Neutrophil (primary cell): ENCODE measurements at regions not wholly inside any gene's neighbourhood (a gene's known extent, or its start where the extent isn't known, plus 50 kb on each side); places are given as distances from the start of the nearest gene placed in this dataset.

Source experiments
- H3K27ac ChIP-seq: fragments of 200-600 bp; sonication (generic); 2 replicates; pipeline ENCODE4 v1.5.1; 2016; ENCODE audit warnings: mild to moderate bottlenecking, moderate library complexity
- H3K27me3 ChIP-seq: fragments of 200-600 bp; sonication (generic); 2 replicates; pipeline ENCODE4 v1.6.0; 2016; ENCODE audit warnings: mild to moderate bottlenecking
- H3K36me3 ChIP-seq: fragments of 200-600 bp; sonication (generic); 2 replicates; pipeline ENCODE4 v1.5.1; 2017
- H3K4me1 ChIP-seq, 2 experiments: fragments of 200-600 bp in 1 of 2; sonication (generic) in 1 of 2; 1 replicate in 1 of 2; 2 replicates in 1 of 2; pipeline versions ENCODE4 v1.5.1 to v1.6.1; 2013 to 2016; ENCODE audit warnings: low read depth in 1 of 2, low read length in 1 of 2, mild to moderate bottlenecking in 1 of 2, moderate library complexity in 1 of 2; ENCODE audit not compliant: control insufficient read depth in 1 of 2, insufficient read depth in 1 of 2
- H3K4me3 ChIP-seq, 2 experiments: fragments of 200-600 bp in 1 of 2; sonication (generic) in 1 of 2; 1 replicate in 1 of 2; 2 replicates in 1 of 2; pipeline ENCODE4 v1.5.1; 2013 to 2016; ENCODE audit warnings: low read depth in 1 of 2, low read length in 1 of 2, mild to moderate bottlenecking in 1 of 2, moderate library complexity in 1 of 2
- H3K9me3 ChIP-seq: fragments of 200-600 bp; sonication (generic); 2 replicates; pipeline ENCODE4 v1.5.1; 2016
- TF ChIP-seq, protein P1 (sequence below): fragments of 200-600 bp; sonication (generic); IDR thresholded peaks from 2 replicates; pipeline ENCODE4 v1.5.1; 2016; ENCODE audit warnings: antibody characterized with exemption

DNA sequence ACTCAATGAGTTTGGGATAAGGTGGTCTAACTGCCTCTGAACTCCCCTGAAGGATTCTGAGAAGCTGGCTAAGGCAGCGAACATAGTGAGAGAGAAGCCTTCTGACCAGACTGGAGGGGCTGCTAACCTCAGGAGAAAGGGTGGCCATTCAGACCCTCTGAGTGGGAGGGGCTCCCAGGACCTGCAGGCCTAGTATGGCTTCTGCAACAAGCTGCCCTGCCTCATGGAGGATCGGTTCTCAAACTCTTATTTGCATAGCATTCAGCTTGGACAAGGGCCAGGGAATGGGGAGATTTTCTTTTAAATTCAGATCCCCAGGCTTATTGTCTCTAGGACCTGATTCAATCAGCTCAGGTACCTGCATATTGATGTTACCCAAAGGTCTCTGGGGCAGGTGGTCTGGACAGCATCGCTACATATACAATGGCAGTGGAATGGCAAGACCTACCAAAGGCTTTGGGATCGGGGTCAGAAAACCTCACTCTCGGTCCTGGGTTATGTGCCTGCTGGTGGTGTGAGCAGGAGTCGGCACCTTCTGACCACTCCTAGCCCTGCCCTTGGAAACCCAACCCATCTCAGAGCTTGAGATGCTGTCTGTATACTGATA is 599.1 kb downstream of the BRD1 start:
- Histone ChIP-seq H3K4me1 (no peaks in the 10 kb centered on the region), H3K36me3 (no peaks in the 10 kb centered on the region), H3K4me3 (no peak overlapping the region), H3K9me3 (no peaks in the 10 kb centered on the region), H3K27ac (no peak overlapping the region), H3K27me3 (no peaks in the 10 kb centered on the region)
- TF ChIP-seq, protein P1, sequence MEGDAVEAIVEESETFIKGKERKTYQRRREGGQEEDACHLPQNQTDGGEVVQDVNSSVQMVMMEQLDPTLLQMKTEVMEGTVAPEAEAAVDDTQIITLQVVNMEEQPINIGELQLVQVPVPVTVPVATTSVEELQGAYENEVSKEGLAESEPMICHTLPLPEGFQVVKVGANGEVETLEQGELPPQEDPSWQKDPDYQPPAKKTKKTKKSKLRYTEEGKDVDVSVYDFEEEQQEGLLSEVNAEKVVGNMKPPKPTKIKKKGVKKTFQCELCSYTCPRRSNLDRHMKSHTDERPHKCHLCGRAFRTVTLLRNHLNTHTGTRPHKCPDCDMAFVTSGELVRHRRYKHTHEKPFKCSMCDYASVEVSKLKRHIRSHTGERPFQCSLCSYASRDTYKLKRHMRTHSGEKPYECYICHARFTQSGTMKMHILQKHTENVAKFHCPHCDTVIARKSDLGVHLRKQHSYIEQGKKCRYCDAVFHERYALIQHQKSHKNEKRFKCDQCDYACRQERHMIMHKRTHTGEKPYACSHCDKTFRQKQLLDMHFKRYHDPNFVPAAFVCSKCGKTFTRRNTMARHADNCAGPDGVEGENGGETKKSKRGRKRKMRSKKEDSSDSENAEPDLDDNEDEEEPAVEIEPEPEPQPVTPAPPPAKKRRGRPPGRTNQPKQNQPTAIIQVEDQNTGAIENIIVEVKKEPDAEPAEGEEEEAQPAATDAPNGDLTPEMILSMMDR, result no peak

DNA sequence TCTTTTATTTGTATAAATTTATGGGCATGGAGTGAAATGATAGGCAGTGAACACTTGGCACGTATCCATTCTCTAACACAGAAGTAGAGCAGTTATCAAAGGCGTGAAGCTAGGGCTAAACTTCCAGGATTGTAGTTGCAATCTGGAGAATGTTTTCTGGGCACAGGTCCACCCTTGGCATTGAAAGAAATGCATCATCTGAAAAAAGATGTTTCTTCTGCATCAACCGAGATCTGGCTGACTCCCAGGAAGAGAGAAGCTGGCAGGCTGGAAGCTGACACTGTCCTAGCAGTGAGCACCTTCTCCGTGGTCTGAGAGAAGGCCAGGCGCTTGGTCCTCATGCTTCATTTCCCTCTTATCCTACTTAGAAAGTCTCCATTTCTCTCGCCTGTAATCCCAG is 600.0 kb downstream of the BRD1 start:
- H3K4me3 ChIP-seq, result no peak overlapping the region
- no peaks in the 10 kb centered on the region for H3K4me1 ChIP-seq
- no peaks in the 10 kb centered on the region for H3K9me3 ChIP-seq
- no peak overlapping the region for H3K27ac ChIP-seq
- TF ChIP-seq, protein P1, result no peak
- no peaks in the 10 kb centered on the region for H3K27me3 ChIP-seq
- no peaks in the 10 kb centered on the region for H3K36me3 ChIP-seq

DNA sequence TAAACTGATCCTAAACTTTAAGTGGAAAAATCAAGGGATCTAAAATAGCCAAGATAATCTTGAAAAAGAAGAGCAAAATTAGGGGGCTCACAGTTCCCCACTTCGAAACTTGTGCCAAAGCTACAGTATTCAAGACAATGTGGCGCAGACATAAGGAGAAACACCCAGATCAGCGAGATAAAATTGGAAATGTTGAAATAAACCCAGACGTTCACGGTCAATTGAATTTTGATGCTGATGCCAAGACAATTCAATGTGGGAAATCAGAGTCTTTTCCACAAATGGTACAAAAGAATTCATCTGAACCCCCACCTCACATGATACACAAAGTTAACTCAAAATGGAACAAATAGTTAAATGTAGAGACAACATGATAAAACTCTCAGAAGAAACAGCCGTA is 601.6 kb downstream of the BRD1 start:
- Histone ChIP-seq H3K36me3 (no peaks in the 10 kb centered on the region), H3K4me3 (no peak overlapping the region), H3K27me3 (no peaks in the 10 kb centered on the region), H3K27ac (no peak overlapping the region), H3K4me1 (no peaks in the 10 kb centered on the region), H3K9me3 (no peaks in the 10 kb centered on the region)
- TF ChIP-seq, protein P1, result no peak

DNA sequence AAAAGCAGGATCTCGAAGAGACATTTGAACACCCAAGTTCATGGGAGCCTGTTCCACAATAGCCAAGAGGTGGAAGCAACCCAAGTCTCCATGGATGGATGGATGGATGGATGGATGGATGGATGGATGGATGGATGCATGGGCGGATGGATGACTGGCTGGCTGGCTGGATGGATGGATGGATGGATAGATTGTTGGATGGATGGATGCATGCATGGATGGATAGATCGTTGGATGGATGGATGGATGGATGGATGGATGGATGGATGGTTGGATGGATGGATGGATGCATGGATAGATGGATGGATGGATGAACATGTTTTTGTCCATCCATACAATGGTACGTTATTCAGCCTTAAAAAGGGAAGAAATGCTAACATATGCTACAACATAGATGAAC is 603.4 kb downstream of the BRD1 start:
- Histone ChIP-seq H3K4me3 (no peak overlapping the region), H3K4me1 (no peaks in the 10 kb centered on the region), H3K27me3 (no peaks in the 10 kb centered on the region), H3K36me3 (no peaks in the 10 kb centered on the region), H3K9me3 (no peaks in the 10 kb centered on the region), H3K27ac (no peak overlapping the region)
- TF ChIP-seq, protein P1, result no peak

DNA sequence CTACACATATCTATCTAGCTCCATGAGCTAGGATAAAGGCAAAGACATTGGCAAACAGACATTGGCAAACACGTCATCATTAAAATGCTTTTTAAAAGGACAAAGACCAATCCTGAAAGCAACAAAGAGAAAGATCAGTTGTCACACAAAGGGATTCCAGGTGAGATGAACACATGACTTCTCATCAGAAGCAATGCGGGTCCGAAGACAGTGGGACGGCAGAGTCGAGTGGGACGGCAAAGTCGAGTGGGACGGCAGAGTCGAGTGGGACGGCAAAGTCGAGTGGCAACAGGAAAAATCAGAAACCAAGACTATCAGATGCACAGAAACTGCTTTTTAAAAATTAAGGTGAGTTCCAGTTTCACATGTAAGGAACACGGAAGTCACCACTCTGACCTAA is 609.5 kb downstream of the BRD1 start:
- Histone ChIP-seq H3K27ac (no peak overlapping the region), H3K36me3 (no peaks in the 10 kb centered on the region), H3K27me3 (no peaks in the 10 kb centered on the region)

More for the DNA sequence above, 609.5 kb downstream of the BRD1 start:
- Histone ChIP-seq H3K9me3 (no peaks in the 10 kb centered on the region), H3K4me1 (no peaks in the 10 kb centered on the region), H3K4me3 (no peak overlapping the region)
- TF ChIP-seq, protein P1, result no peak
